ENCODE measurements at regions not wholly inside any gene's neighbourhood (a gene's known extent, or its start where the extent isn't known, plus 50 kb on each side); places are given as distances from the start of the nearest gene placed in this dataset.

DNA sequence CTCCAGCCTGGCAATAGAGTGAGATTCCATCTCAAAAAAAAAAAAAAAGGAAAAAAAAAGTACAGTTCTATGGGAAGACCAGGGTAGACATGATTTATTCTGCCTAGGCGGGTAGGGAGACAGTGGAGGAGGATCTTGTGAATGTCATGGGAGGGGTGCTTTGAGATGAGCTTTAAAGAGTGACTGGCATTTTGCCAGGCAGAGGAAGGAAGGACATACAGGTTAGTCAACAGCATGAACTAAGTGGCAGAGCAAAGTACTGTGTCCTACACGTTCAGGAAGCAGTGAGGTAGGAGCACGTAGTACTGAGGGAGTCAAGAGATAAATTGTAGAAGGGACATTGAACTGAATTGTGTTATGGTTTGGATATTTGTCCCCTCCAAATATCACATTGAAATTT is 451.5 kb downstream of the TOX3 start:
- DNase-seq, result no peak

GRCh38 chr16:52092126-52092525 is 454.8 kb downstream of the TOX3 start:
- DNase-seq, result no peak

GRCh38 chr16:52090080-52090479 is 456.9 kb downstream of the TOX3 start:
- no peak for DNase-seq

DNA sequence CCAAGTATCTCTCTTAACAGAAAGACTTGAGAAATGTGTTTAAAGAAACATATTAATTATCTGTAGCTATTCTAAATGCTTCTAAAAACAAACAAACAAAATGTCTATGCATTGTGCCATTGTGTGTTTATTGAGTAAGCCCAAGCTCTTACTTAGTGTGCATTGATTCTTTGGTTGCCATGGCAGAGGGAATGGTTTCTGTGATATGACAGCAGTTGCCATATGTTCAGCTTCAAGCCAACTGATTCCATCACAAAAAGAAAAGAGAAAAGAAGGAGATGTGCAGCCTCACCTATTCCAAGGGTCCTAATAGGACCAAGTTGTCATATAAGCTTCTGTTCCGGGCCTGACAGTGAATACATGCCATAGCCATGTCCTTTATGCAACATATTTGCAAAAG is 457.5 kb downstream of the TOX3 start:
- no peak for DNase-seq

GRCh38 chr16:52086901-52087300 is 460.0 kb downstream of the TOX3 start:
- no peak for DNase-seq

GRCh38 chr16:52078716-52079655 is 468.0 kb downstream of the TOX3 start:
- peak; percentile 9 to 18 for DNase-seq

- peak in 1 of 2 donors; percentile 57 for DNase-seq
These were observed 469.3 kb downstream of the TOX3 start for GRCh38 chr16:52077607-52078006.

DNA sequence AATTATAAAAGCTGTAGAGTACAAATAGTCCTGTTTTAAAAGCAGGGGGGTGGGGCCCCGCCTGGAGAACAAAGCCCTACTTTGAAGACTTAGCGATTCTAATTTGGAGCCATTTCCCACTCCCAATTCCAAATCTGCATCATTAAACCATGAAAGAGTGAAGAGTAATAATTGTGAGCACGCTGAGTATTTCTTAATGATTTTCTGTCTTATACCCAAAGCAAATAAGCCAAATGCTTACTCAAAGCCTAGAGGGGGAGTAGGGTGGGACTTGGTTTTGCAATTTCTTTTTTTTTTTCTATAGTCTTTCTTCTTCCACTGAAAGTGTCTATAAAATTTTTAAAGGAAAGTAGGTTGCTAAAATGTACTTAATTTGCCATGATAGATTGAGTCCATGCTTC is 470.1 kb downstream of the TOX3 start:
- DNase-seq, result peak in 1 of 2 donors; percentile 32

DNA sequence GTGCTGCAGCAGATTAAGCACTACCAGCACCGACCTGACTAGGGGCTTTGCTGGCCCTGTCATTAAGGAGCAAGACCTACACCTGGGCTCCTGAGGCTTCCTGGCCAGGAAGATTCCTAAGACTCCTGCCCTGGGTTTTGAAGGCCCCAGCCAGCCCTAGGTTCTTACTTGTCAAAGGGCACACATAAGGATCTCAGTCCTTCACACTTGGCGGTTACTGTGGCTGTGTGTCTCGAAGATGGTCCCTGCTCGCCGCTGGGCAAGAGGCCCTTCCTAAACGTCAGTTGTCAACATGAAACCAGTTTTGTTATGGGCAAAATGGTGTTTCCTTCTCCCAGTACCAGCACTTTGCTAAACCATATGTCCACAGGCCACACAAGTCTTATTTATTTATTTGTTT is 470.6 kb downstream of the TOX3 start:
- no peak for DNase-seq

GRCh38 chr16:52074133-52074532 is 472.8 kb downstream of the TOX3 start:
- no peak for DNase-seq

DNA sequence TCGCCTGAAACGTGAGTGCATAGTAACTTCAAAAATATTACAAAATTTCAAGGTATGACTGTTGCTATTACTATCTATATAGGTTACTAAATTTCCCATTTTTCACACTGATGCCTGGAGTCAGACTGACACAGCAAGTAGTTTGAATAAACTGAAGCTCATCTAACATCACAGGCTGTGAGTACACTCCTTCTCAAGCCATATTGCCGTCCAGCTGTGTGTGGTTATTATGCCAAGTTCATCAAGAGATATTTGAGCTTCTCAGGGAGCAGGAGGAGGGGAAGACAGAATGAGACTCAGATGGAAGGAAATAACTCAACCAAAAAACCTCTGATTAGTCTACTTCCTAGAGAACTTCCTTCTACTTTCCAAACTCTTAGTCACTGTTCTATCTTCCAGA is 473.9 kb downstream of the TOX3 start:
- no peak for DNase-seq

GRCh38 chr16:52071101-52071500 is 475.8 kb downstream of the TOX3 start:
- DNase-seq, result no peak

DNA sequence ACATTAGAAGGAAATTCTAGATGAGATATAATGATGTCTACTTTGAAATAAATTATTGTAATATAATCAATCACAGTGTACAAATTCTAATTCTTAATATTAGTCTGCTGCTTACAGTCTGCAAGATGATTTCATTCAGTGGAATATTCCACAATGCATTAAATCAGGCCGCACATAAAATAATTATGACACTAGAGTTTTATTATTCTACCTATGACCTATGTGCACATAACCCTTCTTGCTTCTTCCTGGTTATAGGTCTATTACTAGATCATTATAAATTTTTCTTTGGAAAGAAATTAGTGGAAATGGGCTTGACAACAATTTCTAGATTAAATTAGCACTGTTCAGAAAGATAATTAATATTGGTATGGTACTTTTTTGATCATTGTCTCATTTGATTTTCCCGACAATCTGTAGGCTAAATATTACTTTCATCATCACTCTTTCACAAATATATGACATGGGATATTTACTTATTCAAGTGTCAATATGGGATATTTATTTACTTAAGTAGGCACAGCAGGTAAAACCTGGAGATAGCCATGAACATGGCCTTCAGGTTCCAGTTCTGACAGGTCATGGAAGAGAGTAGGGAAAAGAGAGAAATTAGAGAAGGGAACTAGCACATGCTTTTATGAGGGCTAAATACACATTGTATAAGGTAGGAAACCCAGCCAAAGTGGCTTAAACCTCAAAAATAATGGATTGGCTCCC is 476.4 kb downstream of the TOX3 start:
- DNase-seq, result no peak

GRCh38 chr16:52069866-52070265 is 477.1 kb downstream of the TOX3 start:
- peak; percentile 5 to 85 for DNase-seq

- peak; percentile 18 to 65 for DNase-seq
These were observed 478.4 kb downstream of the TOX3 start for GRCh38 chr16:52068447-52069074.

DNA sequence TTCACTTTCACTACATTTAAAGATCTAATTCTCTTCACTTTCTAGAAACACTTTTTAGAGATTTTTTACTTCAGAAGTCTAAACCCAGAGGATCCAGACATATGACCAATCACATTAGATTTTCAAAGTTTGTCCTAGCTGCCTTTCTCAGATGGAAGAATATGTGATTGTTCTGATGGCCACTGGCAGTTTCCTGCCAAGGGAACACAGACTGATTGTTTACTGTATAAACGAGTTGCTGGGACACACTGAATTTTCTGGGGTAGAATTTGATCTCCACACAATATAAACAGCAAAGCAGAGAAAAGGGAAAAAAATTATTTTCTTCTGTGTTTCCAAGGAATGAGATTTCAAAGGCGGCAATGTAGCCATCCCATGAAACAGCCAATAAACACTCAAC is 480.0 kb downstream of the TOX3 start:
- peak; percentile 37 to 88 for DNase-seq

DNA sequence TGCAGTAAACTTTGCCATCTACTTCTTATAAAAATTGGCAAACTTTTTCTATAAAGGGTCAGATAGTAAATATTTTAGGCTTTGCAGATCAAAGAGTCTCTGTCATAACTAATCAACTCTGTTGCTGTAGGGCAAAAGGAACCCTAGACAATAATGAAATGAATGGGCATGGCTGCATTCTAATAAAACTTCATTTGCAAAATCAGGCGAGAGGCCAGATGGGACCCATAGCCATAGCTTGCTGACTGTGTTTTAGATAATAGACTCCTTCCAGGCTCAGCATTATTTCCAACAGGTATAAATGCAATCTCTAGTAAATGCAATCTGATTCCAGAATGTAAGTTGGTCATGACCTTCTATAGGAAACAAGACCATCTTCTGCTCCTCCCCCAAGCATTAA is 490.7 kb downstream of the TOX3 start:
- DNase-seq, result no peak

DNA sequence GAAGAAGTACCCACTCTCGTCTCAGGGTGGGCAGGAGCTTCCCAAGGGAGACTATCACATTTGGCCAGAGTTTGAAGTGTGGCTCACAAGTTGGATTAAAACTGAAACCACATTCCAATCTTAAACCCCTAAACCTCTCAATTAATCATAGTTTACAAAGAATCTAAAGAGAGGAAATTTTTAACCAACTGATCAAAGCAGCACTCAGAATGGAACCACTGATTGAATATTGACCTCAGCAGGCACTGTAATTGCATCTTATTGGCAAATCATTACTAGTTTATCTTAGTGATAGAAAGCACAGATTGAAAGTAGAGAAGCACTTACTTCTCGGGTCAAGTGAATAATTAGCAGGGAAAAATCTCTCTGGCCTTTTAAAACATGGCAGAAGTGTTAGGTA is 491.6 kb downstream of the TOX3 start:
- DNase-seq, result no peak

DNA sequence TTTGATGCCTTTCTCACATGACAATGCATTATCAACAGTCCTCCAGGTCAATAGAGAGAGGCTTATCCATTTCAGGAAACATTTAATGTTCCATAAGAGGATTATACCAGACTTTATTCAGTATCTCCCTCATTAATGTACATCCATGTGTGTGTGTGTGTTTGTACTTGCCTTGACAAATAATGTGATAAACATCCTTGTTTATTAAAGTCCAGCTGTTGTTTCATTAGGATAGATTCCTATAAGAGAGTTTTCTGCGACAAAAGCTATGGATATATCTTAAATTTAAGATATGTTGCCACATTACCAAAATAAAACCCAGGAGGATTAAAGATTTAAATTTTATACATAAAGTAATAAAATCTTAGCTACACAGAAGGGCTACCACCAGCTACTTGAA is 492.6 kb downstream of the TOX3 start:
- DNase-seq, result no peak

- no peak for DNase-seq
These were observed 494.1 kb downstream of the TOX3 start for GRCh38 chr16:52052818-52053217.

DNA sequence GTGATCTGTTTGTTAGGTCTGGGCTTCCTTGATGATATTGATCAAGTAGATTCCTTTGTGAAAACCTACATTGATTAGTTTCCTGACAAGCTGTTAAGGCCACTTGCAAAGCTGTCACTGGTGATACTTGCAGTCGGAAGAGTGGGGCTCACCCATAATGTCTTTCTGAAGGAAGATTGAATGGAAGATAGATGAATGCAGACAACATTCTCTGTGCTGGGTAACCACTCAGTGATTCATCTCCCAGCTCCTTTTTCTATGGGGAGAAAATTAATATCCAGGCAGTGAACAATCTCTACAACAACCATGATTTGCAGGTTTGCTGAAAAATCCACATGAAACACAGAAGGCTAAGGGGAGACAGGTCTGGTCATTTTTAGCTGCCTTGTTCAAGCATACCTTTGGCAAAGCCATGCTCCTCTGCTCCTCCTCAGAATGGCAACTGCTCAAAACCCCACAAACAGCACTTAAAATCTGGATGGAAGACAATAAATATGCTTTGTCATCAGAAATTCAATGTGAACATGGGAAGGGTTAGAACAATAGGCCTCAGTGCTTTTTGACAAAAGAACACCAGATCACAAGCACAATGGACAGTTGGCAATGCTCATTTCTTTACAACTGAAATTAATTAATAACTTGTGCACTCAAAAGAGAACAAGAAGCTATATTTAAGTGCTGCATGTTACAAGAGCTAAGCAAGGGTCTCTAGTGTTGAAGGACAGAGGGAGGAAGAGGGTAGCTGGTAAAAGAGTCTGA is 495.4 kb downstream of the TOX3 start:
- DNase-seq, result peak; percentile 6 to 62

GRCh38 chr16:52050418-52050817 is 496.5 kb downstream of the TOX3 start:
- no peak for DNase-seq

DNA sequence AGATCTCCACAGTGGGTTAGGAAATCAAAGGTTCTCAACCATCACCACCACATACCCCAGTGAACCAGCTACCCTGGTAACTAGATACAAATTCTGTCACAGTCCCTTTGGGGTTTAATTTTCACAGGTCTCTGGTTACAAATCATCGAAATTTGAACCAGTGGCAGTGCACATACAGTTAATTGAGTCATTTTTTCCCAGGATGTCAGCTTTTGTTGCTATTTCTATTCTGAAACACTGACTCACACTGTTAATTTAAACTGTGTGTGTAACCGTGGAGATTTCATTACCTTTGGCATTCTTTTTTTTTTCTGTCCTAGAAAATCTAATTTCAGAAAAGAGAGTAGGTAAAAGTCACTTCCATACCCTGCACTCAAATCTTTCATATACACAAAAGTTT is 511.5 kb downstream of the TOX3 start:
- DNase-seq, result no peak

Data from hippocampal formation (tissue), 2 donors.